ENCODE measurements at regions not wholly inside any gene's neighbourhood (a gene's known extent, or its start where the extent isn't known, plus 50 kb on each side); places are given as distances from the start of the nearest gene placed in this dataset.

DNA sequence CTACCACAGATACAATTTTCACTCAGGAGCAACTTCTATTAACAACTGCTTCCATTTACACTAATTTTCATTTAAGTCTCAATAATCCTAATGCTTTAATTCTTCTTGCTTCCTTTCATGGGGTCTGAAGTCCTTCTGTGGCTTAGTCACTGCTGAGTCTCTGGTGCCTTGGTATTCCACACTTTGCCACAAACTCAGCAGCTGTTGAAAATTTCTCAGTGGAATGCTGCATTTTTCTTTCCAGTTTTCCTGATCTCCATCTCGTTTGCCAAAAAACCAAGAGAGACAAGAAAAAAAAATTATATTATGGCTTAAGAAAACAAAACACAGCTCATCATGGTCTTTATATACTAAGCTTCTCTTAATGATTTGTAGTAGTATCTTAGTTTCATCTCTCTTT is 269.2 kb upstream of the AZI2 start:
- intact Hi-C loops (cut with micrococcal nuclease), result no loop called here
- TF ChIP-seq, protein P1, sequence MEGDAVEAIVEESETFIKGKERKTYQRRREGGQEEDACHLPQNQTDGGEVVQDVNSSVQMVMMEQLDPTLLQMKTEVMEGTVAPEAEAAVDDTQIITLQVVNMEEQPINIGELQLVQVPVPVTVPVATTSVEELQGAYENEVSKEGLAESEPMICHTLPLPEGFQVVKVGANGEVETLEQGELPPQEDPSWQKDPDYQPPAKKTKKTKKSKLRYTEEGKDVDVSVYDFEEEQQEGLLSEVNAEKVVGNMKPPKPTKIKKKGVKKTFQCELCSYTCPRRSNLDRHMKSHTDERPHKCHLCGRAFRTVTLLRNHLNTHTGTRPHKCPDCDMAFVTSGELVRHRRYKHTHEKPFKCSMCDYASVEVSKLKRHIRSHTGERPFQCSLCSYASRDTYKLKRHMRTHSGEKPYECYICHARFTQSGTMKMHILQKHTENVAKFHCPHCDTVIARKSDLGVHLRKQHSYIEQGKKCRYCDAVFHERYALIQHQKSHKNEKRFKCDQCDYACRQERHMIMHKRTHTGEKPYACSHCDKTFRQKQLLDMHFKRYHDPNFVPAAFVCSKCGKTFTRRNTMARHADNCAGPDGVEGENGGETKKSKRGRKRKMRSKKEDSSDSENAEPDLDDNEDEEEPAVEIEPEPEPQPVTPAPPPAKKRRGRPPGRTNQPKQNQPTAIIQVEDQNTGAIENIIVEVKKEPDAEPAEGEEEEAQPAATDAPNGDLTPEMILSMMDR (IDR thresholded peaks at IDR 0.05), result no peak

DNA sequence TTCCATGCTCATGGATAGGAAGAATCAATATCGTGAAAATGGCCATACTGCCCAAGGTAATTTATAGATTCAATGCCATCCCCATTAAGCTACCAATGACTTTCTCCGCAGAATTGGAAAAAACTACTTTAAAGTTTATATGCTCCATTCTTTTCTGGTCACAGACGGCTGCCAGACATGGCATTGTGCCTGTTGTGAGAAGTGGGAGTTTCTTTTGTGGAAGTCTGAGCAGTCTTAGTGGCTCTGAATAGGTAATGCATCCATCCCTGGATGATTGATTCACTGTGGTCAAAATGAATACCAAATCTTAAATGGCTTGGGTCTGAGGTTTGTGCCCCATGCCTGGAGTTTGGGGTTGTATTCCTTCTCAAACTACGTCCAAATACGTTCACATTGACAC is 274.5 kb upstream of the AZI2 start:
- whole genome bisulfite sequencing (ENCODE audit: insufficient coverage), result no CpG with 5 or more reads among the region's 5 CpGs

More for the DNA sequence above, 269.2 kb upstream of the AZI2 start:
- no peak for DNase-seq
- no peak overlapping the region for H3K4me3 ChIP-seq (replicated peaks in 1 of 3; ENCODE audit: low read depth in 2 of 3, low read length in 3 of 3)
- H3K36me3 ChIP-seq (replicated peaks in 1 of 2; ENCODE audit: control insufficient read depth in 1 of 2, insufficient read depth in 2 of 2, low read length in 2 of 2), result no peaks in the 10 kb centered on the region
- H2AFZ ChIP-seq (ENCODE audit: insufficient read depth, low read depth, low read length, poor library complexity, severe bottlenecking), result no peak overlapping the region
- H3K4me1 Mint-ChIP-seq, result no peaks in the 10 kb centered on the region
- no peaks in the 10 kb centered on the region for H3K79me2 ChIP-seq (ENCODE audit: insufficient read depth, low read length)
- H3K4me2 ChIP-seq (replicated peaks; ENCODE audit: extremely low read depth, low read length, poor library complexity, severe bottlenecking), result no peak overlapping the region
- H4K20me1 ChIP-seq (ENCODE audit: insufficient read depth, low read length), result no peaks in the 10 kb centered on the region
- H3K9ac ChIP-seq (ENCODE audit: insufficient read depth, low read length, poor library complexity, severe bottlenecking), result no peak overlapping the region
- no peaks in the 10 kb centered on the region for H3K36me3 Mint-ChIP-seq
- no peaks in the 10 kb centered on the region for H3K27me3 ChIP-seq (ENCODE audit: control insufficient read depth in 2 of 2, insufficient read depth in 2 of 2, low read length in 2 of 2)
- no CpG with 5 or more reads among the region's 1 CpG for WGBS (ENCODE audit: insufficient coverage)
- no peak overlapping the region for H3K27ac ChIP-seq (ENCODE audit: low read depth in 1 of 2, low read length in 2 of 2)
- no peak overlapping the region for H3K27ac Mint-ChIP-seq
- no peaks in the 10 kb centered on the region for H3K4me1 ChIP-seq (ENCODE audit: control insufficient read depth in 1 of 2, insufficient read depth in 2 of 2, low read length in 2 of 2)
- peaks cover 0 to 2% (median 0%) of the 10 kb centered on the region in 3 donors for H3K27me3 Mint-ChIP-seq (ENCODE audit: low read depth in 3 of 3)
- H3K9me3 ChIP-seq (replicated peaks in 1 of 2; ENCODE audit: control insufficient read depth in 1 of 2, insufficient read depth in 1 of 2, low read length in 2 of 2), result no peaks in the 10 kb centered on the region
- peaks cover 3 to 14% (median 10%) of the 10 kb centered on the region in 7 donors for H3K9me3 Mint-ChIP-seq
- no peak overlapping the region for H3K4me3 Mint-ChIP-seq

More for the DNA sequence above, 274.5 kb upstream of the AZI2 start:
- no peak overlapping the region for H3K4me3 Mint-ChIP-seq
- no peaks in the 10 kb centered on the region for H4K20me1 ChIP-seq (ENCODE audit: insufficient read depth, low read length)
- no peaks in the 10 kb centered on the region for H3K4me1 Mint-ChIP-seq
- no peak overlapping the region for H3K27ac ChIP-seq (ENCODE audit: low read depth in 1 of 2, low read length in 2 of 2)
- no peak overlapping the region for H3K4me2 ChIP-seq (replicated peaks; ENCODE audit: extremely low read depth, low read length, poor library complexity, severe bottlenecking)
- no peak overlapping the region for H3K27ac Mint-ChIP-seq
- no peaks in the 10 kb centered on the region for H3K27me3 ChIP-seq (ENCODE audit: control insufficient read depth in 2 of 2, insufficient read depth in 2 of 2, low read length in 2 of 2)
- peaks cover 0 to under 1% (median 0%) of the 10 kb centered on the region in 3 donors for H3K27me3 Mint-ChIP-seq (ENCODE audit: low read depth in 3 of 3)
- H3K4me1 ChIP-seq (ENCODE audit: control insufficient read depth in 1 of 2, insufficient read depth in 2 of 2, low read length in 2 of 2), result no peaks in the 10 kb centered on the region
- H3K79me2 ChIP-seq (ENCODE audit: insufficient read depth, low read length), result no peaks in the 10 kb centered on the region
- no peaks in the 10 kb centered on the region for H3K36me3 ChIP-seq (replicated peaks in 1 of 2; ENCODE audit: control insufficient read depth in 1 of 2, insufficient read depth in 2 of 2, low read length in 2 of 2)
- TF ChIP-seq, protein P1 (IDR thresholded peaks at IDR 0.05), result no peak
- H3K36me3 Mint-ChIP-seq, result no peaks in the 10 kb centered on the region
- no peak overlapping the region for H3K9ac ChIP-seq (ENCODE audit: insufficient read depth, low read length, poor library complexity, severe bottlenecking)
- peaks cover 6 to 18% (median 14%) of the 10 kb centered on the region in 7 donors for H3K9me3 Mint-ChIP-seq
- peaks cover 0 to 8% of the 10 kb centered on the region in 2 donors for H3K9me3 ChIP-seq (replicated peaks in 1 of 2; ENCODE audit: control insufficient read depth in 1 of 2, insufficient read depth in 1 of 2, low read length in 2 of 2)
- DNase-seq, result no peak
- intact Hi-C loops (cut with micrococcal nuclease), result no loop called here
- H3K4me3 ChIP-seq (replicated peaks in 1 of 3; ENCODE audit: low read depth in 2 of 3, low read length in 3 of 3), result no peak overlapping the region
- no peak overlapping the region for H2AFZ ChIP-seq (ENCODE audit: insufficient read depth, low read depth, low read length, poor library complexity, severe bottlenecking)

Measured in CD14-positive monocyte (primary cell).